NT2/D1 (cell line): ENCODE measurements at regions not wholly inside any gene's neighbourhood (a gene's known extent, or its start where the extent isn't known, plus 50 kb on each side); places are given as distances from the start of the nearest gene placed in this dataset.

Source experiments
- SUZ12 ChIP-seq: IDR thresholded peaks from 2 replicates; pipeline ENCODE4 v1.6.1; 2011; ENCODE audit not compliant: insufficient read length, insufficient read depth; ENCODE audit errors: extremely low read depth
- YY1 ChIP-seq: IDR thresholded peaks from 2 replicates; pipeline ENCODE4 v1.6.1; 2011; ENCODE audit not compliant: insufficient read length, insufficient read depth
- ZNF274 ChIP-seq: IDR thresholded peaks from 2 replicates; pipeline ENCODE4 v1.6.1; 2011; ENCODE audit warnings: mild to moderate bottlenecking, low read depth, low read length

- TF ChIP-seq SUZ12 (no peak), ZNF274 (no peak), YY1 (no peak)
Observed at GRCh38 chr2:128787616-128788015, 468.9 kb upstream of the HS6ST1 start.
